Upper lobe of left lung (tissue), 6 donors: ENCODE measurements at regions not wholly inside any gene's neighbourhood (a gene's known extent, or its start where the extent isn't known, plus 50 kb on each side); places are given as distances from the start of the nearest gene placed in this dataset.

Experiments used
- ATAC-seq, 2 donors: fragments of 200-7000 bp; cut with Tn5 transposase; one replicate each; pipeline ENCODE4 v1.9.1; 2022; ENCODE audit warnings: mild to moderate bottlenecking in 2 of 2, moderate library complexity in 2 of 2; ENCODE audit not compliant: low FRiP score in 2 of 2
- DNase-seq, 2 donors: peaks; one replicate each; pipeline ENCODE4 v3.0.0-alpha.2; 2019 to 2020
- H3K27ac ChIP-seq, 4 donors: fragments of 200-600 bp; sonication (generic); one replicate each; pipeline ENCODE4 v1.5.1; 2016 to 2019
- H3K27me3 ChIP-seq, 4 donors: fragments of 200-600 bp; sonication (generic); one replicate each; pipeline ENCODE4 v1.5.1; 2017 to 2019
- H3K36me3 ChIP-seq, 4 donors: fragments of 200-600 bp; sonication (generic); one replicate each; pipeline ENCODE4 v1.5.1; 2016 to 2019
- H3K4me1 ChIP-seq, 4 donors: fragments of 200-600 bp; sonication (generic); one replicate each; pipeline ENCODE4 v1.5.1; 2018 to 2019
- H3K4me3 ChIP-seq, 4 donors: fragments of 200-600 bp; sonication (generic); one replicate each; pipeline ENCODE4 v1.5.1; 2017 to 2019; ENCODE audit warnings: mild to moderate bottlenecking in 2 of 4, moderate library complexity in 1 of 4
- H3K9me3 ChIP-seq, 4 donors: fragments of 200-600 bp; sonication (generic); one replicate each; pipeline ENCODE4 v1.5.1; 2018 to 2019
- EP300 ChIP-seq, 4 donors: sonication (generic); formaldehyde crosslinking; IDR thresholded peaks; one replicate each; pipeline ENCODE4 v1.5.1; 2017; ENCODE audit warnings: antibody characterized with exemption in 4 of 4, control low read depth in 2 of 4
- POLR2A ChIP-seq, 4 donors: fragments of 450-650 bp; IDR thresholded peaks; one replicate each; pipeline ENCODE4 v1.5.1; 2016 to 2017; ENCODE audit warnings: antibody characterized with exemption in 4 of 4, mild to moderate bottlenecking in 2 of 4
- POLR2AphosphoS5 ChIP-seq, 2 donors: sonication (generic); formaldehyde crosslinking; IDR thresholded peaks; one replicate each; pipeline ENCODE4 v1.5.1; 2017; ENCODE audit warnings: antibody characterized with exemption in 2 of 2
- WGBS, 2 donors: methylation state at CpG; one replicate each; pipeline ENCODE4 v1.1.5; 2017 to 2018; 5-methylcytosine and 5-hydroxymethylcytosine counted together
- TF ChIP-seq, protein P1 (sequence below), 6 experiments: fragments of 450-650 bp in 4 of 6; fragments of 200-600 bp in 2 of 6; sonication (generic) in 2 of 6; IDR thresholded peaks; one replicate each; pipeline ENCODE4 v1.5.1; 2016 to 2019; ENCODE audit warnings: antibody characterized with exemption in 6 of 6
- donor health status: DM: no; HTN: no; CAD: no; lungs with moderate emphysema.
- donor health status: DM: no; HTN: yes; CAD: no; lungs with severe emphysema.

DNA sequence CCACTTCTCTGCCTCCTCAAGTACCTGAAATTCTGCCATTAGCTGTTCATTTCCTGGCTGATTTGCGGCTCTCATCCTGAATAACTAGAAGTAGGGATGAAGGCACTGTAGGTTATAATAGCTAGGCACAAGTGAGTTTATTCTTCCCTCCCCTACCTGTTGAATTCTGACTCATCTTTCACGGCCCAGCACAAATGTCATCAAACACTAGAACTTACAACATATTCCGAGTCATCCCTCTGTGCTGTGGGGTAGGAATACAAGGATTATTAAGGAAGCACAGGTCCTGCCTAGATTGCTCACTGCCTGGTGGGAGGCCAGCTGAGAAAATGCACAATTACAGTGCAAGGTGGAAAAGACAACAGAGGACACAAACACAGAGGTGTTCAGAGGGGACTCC, 103.7 kb upstream of the ASIC2 start:
- no peak for ATAC-seq
- H3K27me3 ChIP-seq: no peaks in the 10 kb centered on the region
- H3K4me1 ChIP-seq: no peaks in the 10 kb centered on the region
- H3K27ac ChIP-seq: no peak overlapping the region
- DNase-seq: no peak
- no peak overlapping the region for H3K4me3 ChIP-seq
- H3K9me3 ChIP-seq: no peaks in the 10 kb centered on the region
- no peaks in the 10 kb centered on the region for H3K36me3 ChIP-seq
- TF ChIP-seq, protein P1, sequence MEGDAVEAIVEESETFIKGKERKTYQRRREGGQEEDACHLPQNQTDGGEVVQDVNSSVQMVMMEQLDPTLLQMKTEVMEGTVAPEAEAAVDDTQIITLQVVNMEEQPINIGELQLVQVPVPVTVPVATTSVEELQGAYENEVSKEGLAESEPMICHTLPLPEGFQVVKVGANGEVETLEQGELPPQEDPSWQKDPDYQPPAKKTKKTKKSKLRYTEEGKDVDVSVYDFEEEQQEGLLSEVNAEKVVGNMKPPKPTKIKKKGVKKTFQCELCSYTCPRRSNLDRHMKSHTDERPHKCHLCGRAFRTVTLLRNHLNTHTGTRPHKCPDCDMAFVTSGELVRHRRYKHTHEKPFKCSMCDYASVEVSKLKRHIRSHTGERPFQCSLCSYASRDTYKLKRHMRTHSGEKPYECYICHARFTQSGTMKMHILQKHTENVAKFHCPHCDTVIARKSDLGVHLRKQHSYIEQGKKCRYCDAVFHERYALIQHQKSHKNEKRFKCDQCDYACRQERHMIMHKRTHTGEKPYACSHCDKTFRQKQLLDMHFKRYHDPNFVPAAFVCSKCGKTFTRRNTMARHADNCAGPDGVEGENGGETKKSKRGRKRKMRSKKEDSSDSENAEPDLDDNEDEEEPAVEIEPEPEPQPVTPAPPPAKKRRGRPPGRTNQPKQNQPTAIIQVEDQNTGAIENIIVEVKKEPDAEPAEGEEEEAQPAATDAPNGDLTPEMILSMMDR (IDR thresholded peaks at IDR 0.05): no peak
- TF ChIP-seq POLR2A (IDR thresholded peaks at IDR 0.05): no peak
- no peak for TF ChIP-seq EP300 (IDR thresholded peaks at IDR 0.05)
- TF ChIP-seq POLR2AphosphoS5 (IDR thresholded peaks at IDR 0.05): no peak
- 53 to 56% methylated on average over 3 of the region's 3 CpGs for WGBS, 2 donors

DNA sequence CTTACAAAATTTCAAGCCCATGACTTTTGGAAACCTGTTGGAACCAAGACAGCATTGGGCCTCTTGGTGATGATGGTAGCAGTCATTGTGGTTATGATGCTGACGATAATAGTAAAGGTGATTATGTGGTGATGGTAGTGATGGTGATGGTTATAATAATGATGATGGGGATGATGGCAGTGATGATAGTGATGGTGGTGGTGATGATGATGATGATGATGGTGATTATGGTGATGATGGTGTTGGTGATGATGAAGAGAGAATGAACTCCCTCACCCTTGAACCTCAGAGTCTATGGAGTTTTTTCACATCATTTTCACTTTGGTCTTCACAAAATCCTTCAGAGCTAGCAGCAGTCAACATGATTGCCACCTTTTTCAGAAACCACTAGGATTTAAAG, 105.3 kb upstream of the ASIC2 start:
- TF ChIP-seq EP300 (IDR thresholded peaks at IDR 0.05): no peak
- no peak for TF ChIP-seq POLR2AphosphoS5 (IDR thresholded peaks at IDR 0.05)
- TF ChIP-seq, protein P1 (IDR thresholded peaks at IDR 0.05): no peak
- TF ChIP-seq POLR2A (IDR thresholded peaks at IDR 0.05): no peak
- ATAC-seq: no peak
- no peak overlapping the region for H3K4me3 ChIP-seq
- 97 to 100% methylated on average over 1 of the region's 1 CpG for WGBS, 2 donors
- H3K27ac ChIP-seq: no peak overlapping the region
- no peaks in the 10 kb centered on the region for H3K4me1 ChIP-seq
- no peaks in the 10 kb centered on the region for H3K36me3 ChIP-seq
- no peaks in the 10 kb centered on the region for H3K27me3 ChIP-seq
- DNase-seq: no peak
- no peaks in the 10 kb centered on the region for H3K9me3 ChIP-seq

DNA sequence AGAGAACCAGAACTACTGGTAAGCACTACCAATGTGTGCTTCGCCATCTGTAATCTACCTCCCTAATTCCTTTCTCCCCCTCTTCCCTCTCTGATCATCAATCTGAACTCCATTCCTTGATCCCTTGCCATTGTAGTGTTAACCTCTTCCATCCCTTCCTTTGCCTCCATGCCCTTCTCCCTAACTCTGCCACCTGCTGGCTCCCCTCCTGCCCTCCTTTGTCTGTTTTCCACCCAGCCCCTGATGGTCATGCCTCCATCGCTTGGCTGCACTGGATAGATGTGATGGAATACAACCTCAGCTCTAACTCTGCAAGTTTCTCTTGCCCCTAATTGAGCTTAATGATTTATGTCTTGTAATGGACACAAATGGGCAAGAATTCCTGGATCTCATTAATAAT, 108.2 kb upstream of the ASIC2 start:
- WGBS, 2 donors: 88 to 95% methylated on average over 2 of the region's 2 CpGs
- H3K27ac ChIP-seq: no peak overlapping the region
- H3K36me3 ChIP-seq: no peaks in the 10 kb centered on the region
- H3K9me3 ChIP-seq: no peaks in the 10 kb centered on the region
- ATAC-seq (no peak), DNase-seq (no peak)
- no peaks in the 10 kb centered on the region for H3K4me1 ChIP-seq
- no peaks in the 10 kb centered on the region for H3K27me3 ChIP-seq
- H3K4me3 ChIP-seq: no peak overlapping the region
- TF ChIP-seq, protein P1 (IDR thresholded peaks at IDR 0.05): no peak
- no peak for TF ChIP-seq POLR2A (IDR thresholded peaks at IDR 0.05)
- no peak for TF ChIP-seq EP300 (IDR thresholded peaks at IDR 0.05)
- no peak for TF ChIP-seq POLR2AphosphoS5 (IDR thresholded peaks at IDR 0.05)

DNA sequence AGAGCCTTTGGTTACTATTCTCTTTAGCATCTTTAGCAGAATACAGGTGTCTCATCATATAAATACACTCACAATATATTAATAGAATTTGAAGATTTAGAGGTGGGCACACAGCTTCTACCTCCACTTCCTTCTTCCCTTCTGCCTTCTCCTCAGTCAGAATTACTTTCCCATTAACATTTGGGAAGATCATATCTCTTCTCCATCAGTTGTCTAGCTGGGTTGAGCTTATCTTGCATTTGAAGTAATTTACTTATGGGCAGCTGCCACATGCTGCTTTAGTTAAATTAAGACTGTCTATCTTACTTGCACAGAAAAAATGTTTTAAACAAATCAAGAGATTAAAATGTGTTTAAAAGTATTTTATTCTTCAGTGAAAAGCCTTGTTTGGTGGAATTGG, 110.1 kb upstream of the ASIC2 start:
- no peaks in the 10 kb centered on the region for H3K36me3 ChIP-seq
- no peak for DNase-seq
- H3K9me3 ChIP-seq: no peaks in the 10 kb centered on the region
- no peaks in the 10 kb centered on the region for H3K4me1 ChIP-seq
- no peak overlapping the region for H3K4me3 ChIP-seq
- TF ChIP-seq POLR2AphosphoS5 (IDR thresholded peaks at IDR 0.05) (no peak), POLR2A (IDR thresholded peaks at IDR 0.05) (no peak)
- H3K27me3 ChIP-seq: no peaks in the 10 kb centered on the region
- H3K27ac ChIP-seq: no peak overlapping the region
- ATAC-seq: no peak

DNA sequence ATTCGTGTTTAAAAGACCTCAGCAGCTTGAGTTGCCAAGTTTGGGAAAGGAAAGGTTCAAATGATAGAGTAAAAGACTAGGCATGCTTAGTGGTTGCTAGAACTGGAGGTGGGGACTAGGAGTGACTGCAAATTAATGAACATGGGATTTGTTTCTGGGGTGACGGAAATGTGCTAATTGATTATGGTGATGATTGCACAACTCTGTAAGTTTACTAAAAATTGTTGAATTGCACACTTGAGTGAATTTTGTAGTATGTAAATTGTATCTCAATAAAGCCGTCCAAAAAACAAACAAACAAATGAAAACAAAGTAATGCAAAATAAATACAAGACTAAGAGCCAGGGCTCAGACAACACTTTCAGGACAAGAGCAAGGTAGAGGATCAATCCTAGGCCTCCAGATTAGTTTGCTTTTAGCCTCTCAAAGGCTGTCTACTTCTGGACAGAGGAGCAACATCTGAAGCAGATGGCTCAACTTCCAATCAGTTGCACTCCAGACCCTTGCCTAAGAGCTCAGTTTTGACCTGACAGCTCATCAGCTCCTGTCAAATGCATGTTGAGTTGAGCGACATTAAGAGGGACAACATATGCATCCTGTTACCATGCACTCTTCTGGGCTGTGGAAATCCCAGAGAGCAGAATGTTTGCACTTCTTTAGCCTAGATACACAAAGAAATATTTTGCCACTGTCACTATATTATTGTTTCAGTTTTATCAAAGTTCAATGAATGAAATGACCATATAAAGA, 111.2 kb upstream of the ASIC2 start:
- no peak for DNase-seq
- no peak overlapping the region for H3K4me3 ChIP-seq
- no peak for ATAC-seq
- peak in 1 of 2 donors; percentile 39 for TF ChIP-seq POLR2AphosphoS5 (IDR thresholded peaks at IDR 0.05)
- TF ChIP-seq POLR2A (IDR thresholded peaks at IDR 0.05): no peak
- no peak overlapping the region for H3K27ac ChIP-seq
- H3K4me1 ChIP-seq: no peaks in the 10 kb centered on the region
- H3K27me3 ChIP-seq: no peaks in the 10 kb centered on the region
- H3K9me3 ChIP-seq: no peaks in the 10 kb centered on the region
- H3K36me3 ChIP-seq: no peaks in the 10 kb centered on the region
- 68 to 69% methylated on average over 4 of the region's 4 CpGs for WGBS, 2 donors

DNA sequence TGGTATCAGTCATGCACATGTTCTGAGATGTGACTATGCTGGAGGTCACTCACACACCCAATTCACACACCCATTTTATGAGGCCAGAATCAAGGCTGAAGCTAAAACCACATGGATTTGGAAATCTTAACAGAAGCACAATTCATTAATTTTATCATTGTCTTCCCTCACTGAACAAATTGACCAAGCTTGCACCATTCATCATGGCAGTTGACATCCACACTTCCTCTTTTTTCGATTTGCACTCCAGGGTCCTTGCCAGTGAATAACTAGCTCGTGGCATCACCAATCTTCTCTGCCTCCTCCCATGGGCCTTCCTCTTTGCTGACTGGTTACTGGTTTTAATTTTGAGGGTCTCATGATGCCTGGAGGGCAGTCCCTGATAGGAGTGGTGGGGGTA, 123.0 kb upstream of the ASIC2 start:
- WGBS, 2 donors: 32 to 41% methylated on average over 2 of the region's 2 CpGs
- no peak for TF ChIP-seq POLR2A (IDR thresholded peaks at IDR 0.05)
- no peak for TF ChIP-seq EP300 (IDR thresholded peaks at IDR 0.05)
- no peak for TF ChIP-seq POLR2AphosphoS5 (IDR thresholded peaks at IDR 0.05)
- TF ChIP-seq, protein P1 (IDR thresholded peaks at IDR 0.05): no peak
- no peak overlapping the region for H3K27ac ChIP-seq
- H3K9me3 ChIP-seq: no peaks in the 10 kb centered on the region
- H3K4me1 ChIP-seq: no peaks in the 10 kb centered on the region
- ATAC-seq: no peak
- H3K27me3 ChIP-seq: no peaks in the 10 kb centered on the region
- no peak overlapping the region for H3K4me3 ChIP-seq
- DNase-seq: no peak
- no peaks in the 10 kb centered on the region for H3K36me3 ChIP-seq
